ENCODE measurements at regions not wholly inside any gene's neighbourhood (a gene's known extent, or its start where the extent isn't known, plus 50 kb on each side); places are given as distances from the start of the nearest gene placed in this dataset.

- no peaks in the 10 kb centered on the region for H3K9me3 ChIP-seq
- CTCF ChIA-PET: interaction anchor here (1.0 kb wide), 1 partner anchor 65 kb away, joined by 3 read pairs; no protein-coding TSS in a partner anchor
- H3K4me1 ChIP-seq: peaks cover 6% of the 10 kb centered on the region; the same call in 1 of the 3 replicates
- H3K4me2 ChIP-seq: peak overlapping the region; percentile 71
- H3K4me3 ChIP-seq: peak overlapping the region; percentile 41
- TF ChIP-seq TFCP2L1 (CRISPR knock-in tag; IDR thresholded peaks at IDR 0.05): no peak
- TF ChIP-seq FOXS1 (CRISPR knock-in tag; IDR thresholded peaks at IDR 0.05): no peak
- TF ChIP-seq ZC3H11A (IDR thresholded peaks at IDR 0.05): no peak
- TF ChIP-seq, protein P1, sequence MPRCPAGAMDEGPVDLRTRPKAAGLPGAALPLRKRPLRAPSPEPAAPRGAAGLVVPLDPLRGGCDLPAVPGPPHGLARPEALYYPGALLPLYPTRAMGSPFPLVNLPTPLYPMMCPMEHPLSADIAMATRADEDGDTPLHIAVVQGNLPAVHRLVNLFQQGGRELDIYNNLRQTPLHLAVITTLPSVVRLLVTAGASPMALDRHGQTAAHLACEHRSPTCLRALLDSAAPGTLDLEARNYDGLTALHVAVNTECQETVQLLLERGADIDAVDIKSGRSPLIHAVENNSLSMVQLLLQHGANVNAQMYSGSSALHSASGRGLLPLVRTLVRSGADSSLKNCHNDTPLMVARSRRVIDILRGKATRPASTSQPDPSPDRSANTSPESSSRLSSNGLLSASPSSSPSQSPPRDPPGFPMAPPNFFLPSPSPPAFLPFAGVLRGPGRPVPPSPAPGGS (IDR thresholded peaks at IDR 0.05): no peak
- no peak for TF ChIP-seq ELK1 (IDR thresholded peaks at IDR 0.05; ENCODE audit: low read depth, low read length)
- TF ChIP-seq NR3C1 (IDR thresholded peaks at IDR 0.05): no peak
- no peak for TF ChIP-seq HEYL (CRISPR knock-in tag; IDR thresholded peaks at IDR 0.05)
- TF ChIP-seq HOXA7 (CRISPR knock-in tag; IDR thresholded peaks at IDR 0.05): no peak
- TF ChIP-seq POLR2AphosphoS2 (conservative IDR thresholded peaks at IDR 0.05; ENCODE audit: low read length): no peak
- no peak for TF ChIP-seq HMGXB4 (CRISPR knock-in tag; IDR thresholded peaks at IDR 0.05; ENCODE audit: borderline replicate concordance)
- TF ChIP-seq ZSCAN20 (CRISPR knock-in tag; IDR thresholded peaks at IDR 0.05): no peak
- TF ChIP-seq CHD2 (IDR thresholded peaks at IDR 0.05; ENCODE audit: low read length, partially characterized antibody): no peak
- TF ChIP-seq RARB (CRISPR knock-in tag; IDR thresholded peaks at IDR 0.05): no peak
- no peak for TF ChIP-seq KDM5A (IDR thresholded peaks at IDR 0.05)
- no peak for TF ChIP-seq EP300 (IDR thresholded peaks at IDR 0.05)
- H3K27ac ChIP-seq: peak overlapping the region; percentile 71 to 88
- POLR2A ChIA-PET: interaction anchor here (1.0 to 1.8 kb wide), 4 partner anchors 20 to 65 kb away, joined by 3 to 7 read pairs (median 5); a partner anchor contains a TSS
- ATAC-seq: peak in 1 of 2 experiments; percentile 6; a peak in 2 of 6 replicates
- DNase-seq (ENCODE audit: low read depth in 1 of 2, low spot score in 1 of 2): no peak
- no peak for FAIRE-seq
- WGBS (ENCODE audit: missing lambda C conversion rate): 45% methylated on average over 5 of the region's 5 CpGs
These were observed 82.0 kb downstream of the OR2B2 start for GRCh38 chr6:27830212-27830599.

GRCh38 chr6:27829453-27830211, 82.6 kb downstream of the OR2B2 start:
- no peak for DNase-seq (ENCODE audit: low read depth in 1 of 2, low spot score in 1 of 2)

More at GRCh38 chr6:27829453-27830211, 82.6 kb downstream of the OR2B2 start:
- no peak for TF ChIP-seq RCOR1 (IDR thresholded peaks at IDR 0.05; ENCODE audit: low read depth, low read length)
- no peak for TF ChIP-seq CBX2 (IDR thresholded peaks at IDR 0.05; ENCODE audit: borderline replicate concordance, low read depth)
- TF ChIP-seq, protein P2, sequence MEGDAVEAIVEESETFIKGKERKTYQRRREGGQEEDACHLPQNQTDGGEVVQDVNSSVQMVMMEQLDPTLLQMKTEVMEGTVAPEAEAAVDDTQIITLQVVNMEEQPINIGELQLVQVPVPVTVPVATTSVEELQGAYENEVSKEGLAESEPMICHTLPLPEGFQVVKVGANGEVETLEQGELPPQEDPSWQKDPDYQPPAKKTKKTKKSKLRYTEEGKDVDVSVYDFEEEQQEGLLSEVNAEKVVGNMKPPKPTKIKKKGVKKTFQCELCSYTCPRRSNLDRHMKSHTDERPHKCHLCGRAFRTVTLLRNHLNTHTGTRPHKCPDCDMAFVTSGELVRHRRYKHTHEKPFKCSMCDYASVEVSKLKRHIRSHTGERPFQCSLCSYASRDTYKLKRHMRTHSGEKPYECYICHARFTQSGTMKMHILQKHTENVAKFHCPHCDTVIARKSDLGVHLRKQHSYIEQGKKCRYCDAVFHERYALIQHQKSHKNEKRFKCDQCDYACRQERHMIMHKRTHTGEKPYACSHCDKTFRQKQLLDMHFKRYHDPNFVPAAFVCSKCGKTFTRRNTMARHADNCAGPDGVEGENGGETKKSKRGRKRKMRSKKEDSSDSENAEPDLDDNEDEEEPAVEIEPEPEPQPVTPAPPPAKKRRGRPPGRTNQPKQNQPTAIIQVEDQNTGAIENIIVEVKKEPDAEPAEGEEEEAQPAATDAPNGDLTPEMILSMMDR (IDR thresholded peaks at IDR 0.05): no peak
- TF ChIP-seq ZFP36 (IDR thresholded peaks at IDR 0.05; ENCODE audit: borderline replicate concordance, partially characterized antibody): no peak
- TF ChIP-seq TP53 (CRISPR knock-in tag; IDR thresholded peaks at IDR 0.05): no peak
- TF ChIP-seq USF2 (IDR thresholded peaks at IDR 0.05): no peak
- TF ChIP-seq ESRRA (IDR thresholded peaks at IDR 0.05; ENCODE audit: borderline replicate concordance, low read length): no peak
- TF ChIP-seq FOSL2 (IDR thresholded peaks at IDR 0.05): no peak
- no peak for TF ChIP-seq FOSL2 (CRISPR knock-in tag; IDR thresholded peaks at IDR 0.05)
- TF ChIP-seq, protein P1 (IDR thresholded peaks at IDR 0.05): no peak
- no peak for TF ChIP-seq HDAC2 (IDR thresholded peaks at IDR 0.05)
- TF ChIP-seq CHD4 (IDR thresholded peaks at IDR 0.05; ENCODE audit: borderline replicate concordance): no peak
- no peak for TF ChIP-seq SREBF2 (IDR thresholded peaks at IDR 0.05)
- TF ChIP-seq NPAS2 (CRISPR knock-in tag; IDR thresholded peaks at IDR 0.05; ENCODE audit: borderline replicate concordance): no peak
- TF ChIP-seq RNF2 (IDR thresholded peaks at IDR 0.05; ENCODE audit: borderline replicate concordance, low read depth): no peak
- no peak for TF ChIP-seq CBX8 (IDR thresholded peaks at IDR 0.05)
- Histone ChIP-seq H3K4me2 (peak overlapping the region; percentile 71), H3K9me3 (no peaks in the 10 kb centered on the region), H3K27ac (peak overlapping the region; percentile 71 to 88), H3K4me3 (peak overlapping the region; percentile 41), H3K4me1 (peaks cover 1% of the 10 kb centered on the region; the same call in 1 of the 3 replicates)
- FAIRE-seq (no peak), ATAC-seq (no peak)
- 72% methylated on average over 9 of the region's 9 CpGs for WGBS (ENCODE audit: missing lambda C conversion rate)
- CTCF ChIA-PET: no interaction called here
- POLR2A ChIA-PET: interaction anchor here (1.0 to 1.8 kb wide), 3 partner anchors 20 to 65 kb away, joined by 3 to 7 read pairs (median 3); a partner anchor contains a TSS
